ENCODE measurements at regions not wholly inside any gene's neighbourhood (a gene's known extent, or its start where the extent isn't known, plus 50 kb on each side); places are given as distances from the start of the nearest gene placed in this dataset.

DNA sequence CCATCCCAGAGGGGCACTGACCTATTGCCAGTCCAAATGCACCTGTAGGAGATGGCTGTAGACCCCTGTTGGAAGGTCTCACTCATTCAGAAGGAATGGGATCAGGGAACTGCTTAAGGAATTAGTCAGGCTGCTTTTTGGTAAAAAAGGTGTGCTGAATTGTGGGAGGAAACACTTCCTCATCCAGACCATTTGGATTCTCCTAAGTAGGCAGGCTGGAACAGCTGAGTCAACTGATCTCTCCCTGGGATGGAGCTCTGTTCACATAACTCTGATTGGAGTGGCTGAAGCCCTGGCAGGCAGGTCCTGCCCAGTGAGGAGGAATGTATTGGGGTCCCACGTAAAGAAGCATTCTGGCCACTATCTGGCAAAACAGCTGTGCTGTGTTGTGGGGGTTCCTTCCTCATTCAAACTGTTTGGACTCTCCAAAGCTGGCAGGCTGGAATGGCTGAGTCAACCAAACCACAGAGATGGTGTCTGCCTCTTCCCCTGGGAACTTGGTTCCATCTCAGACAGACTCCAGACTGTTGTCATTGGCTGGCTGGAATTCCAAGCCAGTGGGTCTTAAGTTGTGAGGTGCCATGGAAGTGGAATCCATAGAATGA is 70.7 kb upstream of the PDC start:
- Histone ChIP-seq H3K4me3 (ENCODE audit: low read depth, low read length, poor library complexity, severe bottlenecking) (no peak overlapping the region), H4K20me1 (ENCODE audit: insufficient read depth, low read length) (no peaks in the 10 kb centered on the region), H3K9me2 (ENCODE audit: insufficient read depth, low read length) (no peaks in the 10 kb centered on the region), H3K27ac (ENCODE audit: low read depth, low read length, poor library complexity, severe bottlenecking) (no peak overlapping the region), H3K9me3 (ENCODE audit: low read length) (no peaks in the 10 kb centered on the region), H3K4me1 (ENCODE audit: insufficient read depth, low read length, poor library complexity, severe bottlenecking) (no peaks in the 10 kb centered on the region), H2AFZ (ENCODE audit: low read length) (no peak overlapping the region), H3K4me2 (ENCODE audit: low read length) (no peak overlapping the region), H3K36me3 (ENCODE audit: insufficient read depth, low read length) (no peaks in the 10 kb centered on the region), H3K79me2 (ENCODE audit: insufficient read depth, low read depth, low read length) (no peaks in the 10 kb centered on the region)
- no peak for TF ChIP-seq EZH2phosphoT487 (IDR thresholded peaks at IDR 0.05; ENCODE audit: borderline replicate concordance, low read depth, low read length)
- TF ChIP-seq, protein P1, sequence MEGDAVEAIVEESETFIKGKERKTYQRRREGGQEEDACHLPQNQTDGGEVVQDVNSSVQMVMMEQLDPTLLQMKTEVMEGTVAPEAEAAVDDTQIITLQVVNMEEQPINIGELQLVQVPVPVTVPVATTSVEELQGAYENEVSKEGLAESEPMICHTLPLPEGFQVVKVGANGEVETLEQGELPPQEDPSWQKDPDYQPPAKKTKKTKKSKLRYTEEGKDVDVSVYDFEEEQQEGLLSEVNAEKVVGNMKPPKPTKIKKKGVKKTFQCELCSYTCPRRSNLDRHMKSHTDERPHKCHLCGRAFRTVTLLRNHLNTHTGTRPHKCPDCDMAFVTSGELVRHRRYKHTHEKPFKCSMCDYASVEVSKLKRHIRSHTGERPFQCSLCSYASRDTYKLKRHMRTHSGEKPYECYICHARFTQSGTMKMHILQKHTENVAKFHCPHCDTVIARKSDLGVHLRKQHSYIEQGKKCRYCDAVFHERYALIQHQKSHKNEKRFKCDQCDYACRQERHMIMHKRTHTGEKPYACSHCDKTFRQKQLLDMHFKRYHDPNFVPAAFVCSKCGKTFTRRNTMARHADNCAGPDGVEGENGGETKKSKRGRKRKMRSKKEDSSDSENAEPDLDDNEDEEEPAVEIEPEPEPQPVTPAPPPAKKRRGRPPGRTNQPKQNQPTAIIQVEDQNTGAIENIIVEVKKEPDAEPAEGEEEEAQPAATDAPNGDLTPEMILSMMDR (conservative IDR thresholded peaks at IDR 0.05; ENCODE audit: low read length): no peak
- CTCF ChIA-PET (ENCODE audit: unreplicated experiment): no interaction called here
- POLR2A ChIA-PET: interaction anchor here (1.2 kb wide), 1 partner anchor 10 kb away, joined by 4 read pairs; no protein-coding TSS in a partner anchor
- no TSS peak for BruUV-seq (replicated peaks)
- intact Hi-C loops (cut with micrococcal nuclease; ENCODE audit: unreplicated experiment): no loop called here
- DNase-seq (ENCODE audit: low spot score): no peak

DNA sequence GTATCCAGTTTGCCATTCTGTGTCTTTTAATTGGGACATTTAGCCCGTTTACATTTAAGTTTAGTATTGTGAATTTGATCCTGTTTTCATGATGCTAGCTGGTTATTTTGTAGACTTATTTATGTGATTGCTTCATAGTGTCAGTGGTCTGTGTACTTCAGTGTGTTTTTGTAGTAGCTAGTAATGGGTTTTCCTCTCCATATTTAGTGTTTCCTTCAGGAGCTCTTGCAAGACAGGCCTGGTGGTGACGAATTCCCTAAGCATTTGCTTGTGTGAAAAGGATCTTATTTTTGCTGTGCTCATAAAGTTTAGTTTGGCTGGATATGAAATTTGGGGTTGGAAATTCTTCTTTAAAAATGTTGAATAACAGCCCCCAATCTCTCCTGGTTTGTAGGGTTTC is 69.2 kb upstream of the PDC start:
- Histone ChIP-seq H3K9me3 (ENCODE audit: low read length) (no peaks in the 10 kb centered on the region), H4K20me1 (ENCODE audit: insufficient read depth, low read length) (no peaks in the 10 kb centered on the region), H3K9me2 (ENCODE audit: insufficient read depth, low read length) (no peaks in the 10 kb centered on the region), H3K4me2 (ENCODE audit: low read length) (no peak overlapping the region), H3K36me3 (ENCODE audit: insufficient read depth, low read length) (no peaks in the 10 kb centered on the region), H3K4me3 (ENCODE audit: low read depth, low read length, poor library complexity, severe bottlenecking) (no peak overlapping the region), H2AFZ (ENCODE audit: low read length) (no peak overlapping the region), H3K79me2 (ENCODE audit: insufficient read depth, low read depth, low read length) (no peaks in the 10 kb centered on the region), H3K27ac (ENCODE audit: low read depth, low read length, poor library complexity, severe bottlenecking) (no peak overlapping the region), H3K4me1 (ENCODE audit: insufficient read depth, low read length, poor library complexity, severe bottlenecking) (no peaks in the 10 kb centered on the region)
- ChIA-PET CTCF (ENCODE audit: unreplicated experiment) (no interaction called here), POLR2A (interaction anchor here (1.2 kb wide), 1 partner anchor 8 kb away, joined by 4 read pairs; no protein-coding TSS in a partner anchor)
- DNase-seq (ENCODE audit: low spot score): no peak
- TF ChIP-seq EZH2phosphoT487 (IDR thresholded peaks at IDR 0.05; ENCODE audit: borderline replicate concordance, low read depth, low read length): no peak
- TF ChIP-seq, protein P1 (conservative IDR thresholded peaks at IDR 0.05; ENCODE audit: low read length): no peak
- intact Hi-C loops (cut with micrococcal nuclease; ENCODE audit: unreplicated experiment): no loop called here
- no TSS peak for BruUV-seq (replicated peaks)

DNA sequence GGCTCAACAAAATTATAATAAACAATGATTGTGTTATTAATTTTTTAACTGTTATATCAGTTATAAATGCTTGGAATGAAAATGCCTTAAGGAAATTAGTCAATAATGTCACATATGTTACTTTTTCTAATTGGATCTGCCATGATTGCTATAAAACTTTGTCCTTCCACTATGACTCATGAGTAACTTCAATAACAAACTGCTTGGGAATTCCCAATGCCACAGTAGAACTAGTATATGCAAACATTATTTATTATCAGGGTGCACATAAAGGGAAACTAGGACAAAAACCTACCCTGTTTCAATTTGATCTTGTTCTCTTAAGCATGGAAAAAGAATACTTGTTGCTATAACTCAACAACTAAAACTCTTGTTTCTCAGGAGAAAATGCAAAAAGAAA is 59.1 kb upstream of the PDC start:
- H3K36me3 ChIP-seq (ENCODE audit: insufficient read depth, low read length): no peaks in the 10 kb centered on the region
- BruUV-seq (replicated peaks): no TSS peak
- ChIA-PET POLR2A (no interaction called here), CTCF (ENCODE audit: unreplicated experiment) (no interaction called here)
- H3K79me2 ChIP-seq (ENCODE audit: insufficient read depth, low read depth, low read length): no peaks in the 10 kb centered on the region
- TF ChIP-seq EZH2phosphoT487 (IDR thresholded peaks at IDR 0.05; ENCODE audit: borderline replicate concordance, low read depth, low read length): no peak
- TF ChIP-seq, protein P1 (conservative IDR thresholded peaks at IDR 0.05; ENCODE audit: low read length): no peak
- no peak overlapping the region for H2AFZ ChIP-seq (ENCODE audit: low read length)
- no peaks in the 10 kb centered on the region; the same call in 1 of the 2 replicates for H3K9me2 ChIP-seq (ENCODE audit: insufficient read depth, low read length)
- no peaks in the 10 kb centered on the region for H3K9me3 ChIP-seq (ENCODE audit: low read length)
- intact Hi-C loops (cut with micrococcal nuclease; ENCODE audit: unreplicated experiment): no loop called here
- no peak for DNase-seq (ENCODE audit: low spot score)
- no peak overlapping the region for H3K4me3 ChIP-seq (ENCODE audit: low read depth, low read length, poor library complexity, severe bottlenecking)
- no peak overlapping the region for H3K4me2 ChIP-seq (ENCODE audit: low read length)
- H3K27ac ChIP-seq (ENCODE audit: low read depth, low read length, poor library complexity, severe bottlenecking): no peak overlapping the region
- H4K20me1 ChIP-seq (ENCODE audit: insufficient read depth, low read length): no peaks in the 10 kb centered on the region
- no peaks in the 10 kb centered on the region for H3K4me1 ChIP-seq (ENCODE audit: insufficient read depth, low read length, poor library complexity, severe bottlenecking)

Measured in OCI-LY7 (cell line).